Endothelial cell of umbilical vein (primary cell): ENCODE measurements at regions not wholly inside any gene's neighbourhood (a gene's known extent, or its start where the extent isn't known, plus 50 kb on each side); places are given as distances from the start of the nearest gene placed in this dataset.
"Not testable (repeated sequence)": the region's sequence is repeated elsewhere in the genome, so short reads cannot be mapped to it uniquely, and the experiment has no call there.

ENCODE experiments used
- EZH2 ChIP-seq: IDR thresholded peaks from 2 replicates; pipeline ENCODE4 v1.6.1; 2012; ENCODE audit warnings: borderline replicate concordance, low read depth, mild to moderate bottlenecking, moderate library complexity, low read length, inconsistent platforms; ENCODE audit not compliant: severe bottlenecking
- GATA2 ChIP-seq: IDR thresholded peaks from 2 replicates; pipeline ENCODE4 v1.7.0; 2011; ENCODE audit warnings: low read depth, mild to moderate bottlenecking, moderate library complexity, mixed read lengths, low read length; ENCODE audit not compliant: insufficient read length, insufficient read depth
- JUN ChIP-seq: IDR thresholded peaks from 2 replicates; pipeline ENCODE4 v1.6.1; 2011; ENCODE audit warnings: borderline replicate concordance, low read depth; ENCODE audit not compliant: insufficient read length, insufficient read depth
- POLR2A ChIP-seq: IDR thresholded peaks from 2 replicates; pipeline ENCODE4 v1.6.1; 2012; ENCODE audit warnings: low read depth, mild to moderate bottlenecking, control low read depth, low read length
- POLR2AphosphoS5 ChIP-seq: IDR thresholded peaks from 2 replicates; pipeline ENCODE4 v1.6.1; 2012; ENCODE audit warnings: low read depth, mild to moderate bottlenecking, control low read depth, low read length, moderate library complexity; ENCODE audit not compliant: insufficient read depth
- TF ChIP-seq, protein P1 (sequence below), 2 donors: IDR thresholded peaks; 1 replicate in 1 of 2; 2 replicates in 1 of 2; pipeline ENCODE4 v1.5.1; 2011; ENCODE audit warnings: low read length in 2 of 2, mild to moderate bottlenecking in 2 of 2, moderate library complexity in 2 of 2, control low read depth in 1 of 2, inconsistent platforms in 1 of 2, low read depth in 1 of 2; ENCODE audit not compliant: insufficient read depth in 1 of 2; ENCODE audit errors: extremely low read depth in 1 of 2
- TF ChIP-seq, protein P2 (sequence below): IDR thresholded peaks from 2 replicates; pipeline ENCODE4 v1.6.1; 2011; ENCODE audit not compliant: insufficient read depth, insufficient read length

DNA sequence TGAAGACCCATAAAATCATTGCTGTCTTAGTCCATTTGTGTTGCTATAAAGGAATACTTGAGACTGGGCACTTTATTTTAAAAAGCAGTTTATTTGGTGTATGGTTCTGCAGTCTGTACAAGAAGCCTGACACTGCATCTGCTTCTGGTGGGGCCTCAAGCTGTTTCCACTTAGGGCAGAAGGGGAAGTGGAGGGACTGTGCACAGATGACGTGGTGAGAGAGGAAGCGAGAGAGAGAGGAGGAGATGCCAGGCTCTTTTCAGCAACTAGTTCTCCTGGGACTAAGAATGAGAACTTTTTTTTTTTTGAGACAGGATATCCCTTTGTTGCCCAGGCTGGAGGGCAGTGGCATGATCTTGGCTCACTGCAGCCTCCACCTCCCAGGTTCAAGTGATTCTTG is 171.9 kb downstream of the NPIPA7 start:
- TF ChIP-seq, protein P1, sequence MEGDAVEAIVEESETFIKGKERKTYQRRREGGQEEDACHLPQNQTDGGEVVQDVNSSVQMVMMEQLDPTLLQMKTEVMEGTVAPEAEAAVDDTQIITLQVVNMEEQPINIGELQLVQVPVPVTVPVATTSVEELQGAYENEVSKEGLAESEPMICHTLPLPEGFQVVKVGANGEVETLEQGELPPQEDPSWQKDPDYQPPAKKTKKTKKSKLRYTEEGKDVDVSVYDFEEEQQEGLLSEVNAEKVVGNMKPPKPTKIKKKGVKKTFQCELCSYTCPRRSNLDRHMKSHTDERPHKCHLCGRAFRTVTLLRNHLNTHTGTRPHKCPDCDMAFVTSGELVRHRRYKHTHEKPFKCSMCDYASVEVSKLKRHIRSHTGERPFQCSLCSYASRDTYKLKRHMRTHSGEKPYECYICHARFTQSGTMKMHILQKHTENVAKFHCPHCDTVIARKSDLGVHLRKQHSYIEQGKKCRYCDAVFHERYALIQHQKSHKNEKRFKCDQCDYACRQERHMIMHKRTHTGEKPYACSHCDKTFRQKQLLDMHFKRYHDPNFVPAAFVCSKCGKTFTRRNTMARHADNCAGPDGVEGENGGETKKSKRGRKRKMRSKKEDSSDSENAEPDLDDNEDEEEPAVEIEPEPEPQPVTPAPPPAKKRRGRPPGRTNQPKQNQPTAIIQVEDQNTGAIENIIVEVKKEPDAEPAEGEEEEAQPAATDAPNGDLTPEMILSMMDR (IDR thresholded peaks at IDR 0.05; ENCODE audit: extremely low read depth in 1 of 2, insufficient read depth in 1 of 2, low read depth in 1 of 2, low read length in 2 of 2), result not testable (repeated sequence)
- TF ChIP-seq GATA2, EZH2, POLR2A, POLR2AphosphoS5, JUN: not testable (repeated sequence)
- TF ChIP-seq, protein P2, sequence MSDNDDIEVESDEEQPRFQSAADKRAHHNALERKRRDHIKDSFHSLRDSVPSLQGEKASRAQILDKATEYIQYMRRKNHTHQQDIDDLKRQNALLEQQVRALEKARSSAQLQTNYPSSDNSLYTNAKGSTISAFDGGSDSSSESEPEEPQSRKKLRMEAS, result not testable (repeated sequence)
